Upper lobe of right lung (tissue), 1 donor: ENCODE measurements at regions not wholly inside any gene's neighbourhood (a gene's known extent, or its start where the extent isn't known, plus 50 kb on each side); places are given as distances from the start of the nearest gene placed in this dataset.

Source experiments
- ATAC-seq: fragments of 200-7000 bp; cut with Tn5 transposase; one replicate; pipeline ENCODE4 v1.9.1; 2020; ENCODE audit warnings: mild to moderate bottlenecking, moderate library complexity
- DNase-seq: peaks from one replicate; pipeline ENCODE4 v3.0.0-alpha.2; 2020
- H3K27ac ChIP-seq: fragments of 200-600 bp; one replicate; pipeline ENCODE4 v1.8.0; 2022
- H3K27me3 ChIP-seq: fragments of 200-600 bp; one replicate; pipeline ENCODE4 v1.8.0; 2022; ENCODE audit warnings: mild to moderate bottlenecking
- H3K36me3 ChIP-seq: fragments of 200-600 bp; one replicate; pipeline ENCODE4 v1.8.0; 2022
- H3K4me1 ChIP-seq: fragments of 200-600 bp; one replicate; pipeline ENCODE4 v1.8.0; 2022
- H3K4me3 ChIP-seq: fragments of 200-600 bp; one replicate; pipeline ENCODE4 v1.8.0; 2022; ENCODE audit warnings: mild to moderate bottlenecking
- H3K9me3 ChIP-seq: fragments of 200-600 bp; one replicate; pipeline ENCODE4 v1.8.0; 2022
- CTCF ChIP-seq: fragments of 200-600 bp; IDR thresholded peaks from one replicate; pipeline ENCODE4 v1.8.0; 2022; ENCODE audit warnings: antibody characterized with exemption
- intact Hi-C: fragments of 100-400 bp; cut with DNase I; formaldehyde crosslinking; loops from one replicate; pipeline ENCODE4 v1.11.0; 2022
- donor health status: DM: no; HTN: yes; CAD: no; lungs with severe emphysema.

- Histone ChIP-seq H3K36me3 (no peaks in the 10 kb centered on the region), H3K27ac (no peak overlapping the region), H3K4me1 (no peaks in the 10 kb centered on the region), H3K9me3 (no peaks in the 10 kb centered on the region), H3K27me3 (no peaks in the 10 kb centered on the region), H3K4me3 (no peak overlapping the region)
- no peak for DNase-seq
- no peak for ATAC-seq
- intact Hi-C loops, result no loop called here
- no peak for TF ChIP-seq CTCF
These were observed 96.8 kb upstream of the NLGN4X start for GRCh38 chrX:6325437-6325836.

GRCh38 chrX:6313356-6313755 lies 84.7 kb upstream of the NLGN4X start:
- ATAC-seq (no peak), DNase-seq (no peak)
- no peaks in the 10 kb centered on the region for H3K4me1 ChIP-seq
- no peaks in the 10 kb centered on the region for H3K36me3 ChIP-seq
- no peak for TF ChIP-seq CTCF
- intact Hi-C loops, result no loop called here
- H3K4me3 ChIP-seq, result no peak overlapping the region
- no peak overlapping the region for H3K27ac ChIP-seq
- no peaks in the 10 kb centered on the region for H3K9me3 ChIP-seq
- H3K27me3 ChIP-seq, result no peaks in the 10 kb centered on the region

- Histone ChIP-seq H3K4me1 (no peaks in the 10 kb centered on the region), H3K36me3 (no peaks in the 10 kb centered on the region), H3K4me3 (no peak overlapping the region), H3K27me3 (no peaks in the 10 kb centered on the region), H3K9me3 (no peaks in the 10 kb centered on the region), H3K27ac (no peak overlapping the region)
- DNase-seq (no peak), ATAC-seq (no peak)
- no peak for TF ChIP-seq CTCF
- intact Hi-C loops, result no loop called here
These were observed 82.9 kb upstream of the NLGN4X start for GRCh38 chrX:6311540-6311939.

GRCh38 chrX:6307156-6307555 lies 78.5 kb upstream of the NLGN4X start:
- H3K27ac ChIP-seq, result no peak overlapping the region
- H3K4me1 ChIP-seq, result no peaks in the 10 kb centered on the region
- no peaks in the 10 kb centered on the region for H3K9me3 ChIP-seq
- TF ChIP-seq CTCF, result no peak
- intact Hi-C loops, result no loop called here
- H3K4me3 ChIP-seq, result no peak overlapping the region
- H3K36me3 ChIP-seq, result no peaks in the 10 kb centered on the region
- no peak for DNase-seq
- no peaks in the 10 kb centered on the region for H3K27me3 ChIP-seq
- no peak for ATAC-seq

- Histone ChIP-seq H3K36me3 (no peaks in the 10 kb centered on the region), H3K4me3 (no peak overlapping the region), H3K27me3 (no peaks in the 10 kb centered on the region), H3K27ac (no peak overlapping the region), H3K4me1 (no peaks in the 10 kb centered on the region), H3K9me3 (no peaks in the 10 kb centered on the region)
- intact Hi-C loops, result no loop called here
- no peak for TF ChIP-seq CTCF
- ATAC-seq (no peak), DNase-seq (no peak)
These were observed 71.1 kb upstream of the NLGN4X start for GRCh38 chrX:6299724-6300123.

GRCh38 chrX:6293716-6294115 lies 65.0 kb upstream of the NLGN4X start:
- Histone ChIP-seq H3K4me1 (no peaks in the 10 kb centered on the region), H3K9me3 (no peaks in the 10 kb centered on the region), H3K27ac (no peak overlapping the region), H3K27me3 (no peaks in the 10 kb centered on the region), H3K4me3 (no peak overlapping the region), H3K36me3 (no peaks in the 10 kb centered on the region)
- ATAC-seq (no peak), DNase-seq (no peak)
- intact Hi-C loops, result no loop called here
- TF ChIP-seq CTCF, result no peak
